GM12874 (cell line): ENCODE measurements at regions not wholly inside any gene's neighbourhood (a gene's known extent, or its start where the extent isn't known, plus 50 kb on each side); places are given as distances from the start of the nearest gene placed in this dataset.

Experiments
- CTCF ChIP-seq: IDR thresholded peaks from 2 replicates; pipeline ENCODE4 v1.5.1; 2011; ENCODE audit warnings: low read depth, mild to moderate bottlenecking, control low read depth, low read length, moderate library complexity; ENCODE audit not compliant: insufficient read depth

- TF ChIP-seq CTCF = no peak
Observed at GRCh38 chr2:129366263-129366662, 613.2 kb upstream of the RAB6C start.

GRCh38 chr2:129367107-129367506, 612.4 kb upstream of the RAB6C start:
- no peak for TF ChIP-seq CTCF

- TF ChIP-seq CTCF = no peak
Observed at GRCh38 chr2:129369437-129369836, 610.0 kb upstream of the RAB6C start.

- TF ChIP-seq CTCF = no peak
Observed at GRCh38 chr2:129374452-129374851, 605.0 kb upstream of the RAB6C start.

GRCh38 chr2:129375632-129376425, 603.6 kb upstream of the RAB6C start:
- no peak for TF ChIP-seq CTCF

GRCh38 chr2:129376426-129377077, 602.9 kb upstream of the RAB6C start:
- TF ChIP-seq CTCF = no peak

- TF ChIP-seq CTCF = no peak
Observed at GRCh38 chr2:129377078-129377469, 602.4 kb upstream of the RAB6C start.
